ENCODE measurements at regions not wholly inside any gene's neighbourhood (a gene's known extent, or its start where the extent isn't known, plus 50 kb on each side); places are given as distances from the start of the nearest gene placed in this dataset.
"Not testable (repeated sequence)": the region's sequence is repeated elsewhere in the genome, so short reads cannot be mapped to it uniquely, and the experiment has no call there.

DNA sequence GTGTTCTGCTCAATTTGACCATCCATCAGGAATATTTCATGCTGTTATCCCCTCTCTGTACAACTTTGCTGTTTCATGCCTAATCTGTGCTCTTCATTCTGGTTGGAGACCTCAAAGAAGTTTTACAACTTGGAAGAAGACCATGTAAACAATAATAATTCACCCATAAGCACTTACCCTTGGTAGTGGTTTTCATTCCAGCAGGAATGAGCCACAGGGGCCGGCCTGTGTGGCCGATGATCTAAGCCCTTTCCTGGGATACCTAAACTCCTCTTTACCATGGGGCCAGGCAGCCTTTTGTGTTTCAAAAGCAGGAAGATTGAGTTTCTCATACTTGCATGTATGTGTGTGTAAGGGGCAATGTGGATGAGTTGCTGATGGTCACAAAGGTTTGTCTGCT lies 165.0 kb downstream of the FGF1 start:
- Histone ChIP-seq H3K4me2 (ENCODE audit: low read depth, low read length, poor library complexity, severe bottlenecking) (no peak overlapping the region), H3K9ac (ENCODE audit: low read depth, low read length, poor library complexity, severe bottlenecking) (no peak overlapping the region), H3K4me3 (ENCODE audit: low read length, poor library complexity, severe bottlenecking) (no peak overlapping the region), H3K4me1 (ENCODE audit: insufficient read depth, low read length, poor library complexity, severe bottlenecking) (no peaks in the 10 kb centered on the region), H3K79me2 (ENCODE audit: insufficient read depth, low read length) (no peaks in the 10 kb centered on the region), H3K9me3 (ENCODE audit: insufficient read depth, low read depth, low read length) (no peaks in the 10 kb centered on the region; the same call in 1 of the 2 replicates), H4K20me1 (ENCODE audit: insufficient read depth, low read length, poor library complexity, severe bottlenecking) (no peaks in the 10 kb centered on the region), H2AFZ (ENCODE audit: low read length) (no peak overlapping the region), H3K9me2 (replicated peaks; ENCODE audit: low read depth, low read length) (no peaks in the 10 kb centered on the region), H3K36me3 (ENCODE audit: insufficient read depth, low read length) (no peaks in the 10 kb centered on the region), H3F3A (ENCODE audit: low read depth) (no peaks in the 10 kb centered on the region), H3K27me3 (ENCODE audit: insufficient read depth, low read length, poor library complexity, severe bottlenecking) (no peaks in the 10 kb centered on the region)
- TF ChIP-seq EZH2phosphoT487 (IDR thresholded peaks at IDR 0.05; ENCODE audit: borderline replicate concordance): no peak

DNA sequence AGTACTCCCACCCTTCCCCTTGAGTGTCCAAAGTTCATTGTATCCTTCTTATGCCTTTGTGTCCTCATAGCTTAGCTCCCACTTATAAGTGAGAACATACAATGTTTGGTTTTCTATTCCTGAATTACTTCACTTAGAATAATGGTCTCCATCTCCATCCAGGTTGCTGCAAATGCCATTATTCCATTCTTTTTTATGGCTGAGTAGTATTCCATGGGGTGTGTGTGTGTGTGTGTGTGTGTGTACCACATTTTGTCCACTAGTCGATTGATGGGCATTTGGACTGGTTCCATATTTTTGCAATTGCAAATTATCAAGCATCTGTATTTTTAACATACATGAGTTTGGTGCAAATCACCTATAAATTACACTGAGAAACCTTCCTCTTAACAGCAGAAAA lies 166.0 kb downstream of the FGF1 start:
- not testable (repeated sequence) for H3K27me3 ChIP-seq (ENCODE audit: insufficient read depth, low read length, poor library complexity, severe bottlenecking); H3K9me2 ChIP-seq (replicated peaks; ENCODE audit: low read depth, low read length); H2AFZ ChIP-seq (ENCODE audit: low read length); H3K4me3 ChIP-seq (ENCODE audit: low read length, poor library complexity, severe bottlenecking); H3K9me3 ChIP-seq (ENCODE audit: insufficient read depth, low read depth, low read length); H3K4me1 ChIP-seq (ENCODE audit: insufficient read depth, low read length, poor library complexity, severe bottlenecking); H3F3A ChIP-seq (ENCODE audit: low read depth); H3K4me2 ChIP-seq (ENCODE audit: low read depth, low read length, poor library complexity, severe bottlenecking); H3K79me2 ChIP-seq (ENCODE audit: insufficient read depth, low read length); H3K36me3 ChIP-seq (ENCODE audit: insufficient read depth, low read length); H3K9ac ChIP-seq (ENCODE audit: low read depth, low read length, poor library complexity, severe bottlenecking); H4K20me1 ChIP-seq (ENCODE audit: insufficient read depth, low read length, poor library complexity, severe bottlenecking)

DNA sequence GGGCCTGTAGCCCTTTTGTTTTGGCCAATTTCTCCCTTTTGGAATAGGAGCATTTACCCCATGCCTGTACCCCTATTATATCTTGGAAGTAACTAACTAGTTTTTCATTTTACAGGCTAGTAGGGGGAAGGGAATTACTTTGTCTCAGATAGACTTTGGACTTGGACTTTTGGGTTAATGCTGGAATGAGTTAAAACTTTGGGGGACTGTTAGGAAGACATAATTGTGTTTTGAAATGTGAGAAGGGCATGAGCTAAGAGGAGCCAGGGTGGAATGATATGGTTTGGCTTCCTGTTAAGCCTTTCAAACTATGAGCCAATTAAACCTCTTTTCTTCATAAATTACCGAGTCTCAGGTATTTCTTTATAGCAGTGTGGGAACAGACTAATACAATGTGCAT lies 168.1 kb downstream of the FGF1 start:
- Histone ChIP-seq H3K4me2 (ENCODE audit: low read depth, low read length, poor library complexity, severe bottlenecking) (no peak overlapping the region), H3K79me2 (ENCODE audit: insufficient read depth, low read length) (no peaks in the 10 kb centered on the region), H3K9me2 (replicated peaks; ENCODE audit: low read depth, low read length) (no peaks in the 10 kb centered on the region), H3F3A (ENCODE audit: low read depth) (no peaks in the 10 kb centered on the region), H3K9ac (ENCODE audit: low read depth, low read length, poor library complexity, severe bottlenecking) (no peak overlapping the region), H3K36me3 (ENCODE audit: insufficient read depth, low read length) (no peaks in the 10 kb centered on the region), H3K4me1 (ENCODE audit: insufficient read depth, low read length, poor library complexity, severe bottlenecking) (no peaks in the 10 kb centered on the region), H4K20me1 (ENCODE audit: insufficient read depth, low read length, poor library complexity, severe bottlenecking) (no peaks in the 10 kb centered on the region), H3K27me3 (ENCODE audit: insufficient read depth, low read length, poor library complexity, severe bottlenecking) (no peaks in the 10 kb centered on the region), H2AFZ (ENCODE audit: low read length) (no peak overlapping the region), H3K4me3 (ENCODE audit: low read length, poor library complexity, severe bottlenecking) (no peak overlapping the region), H3K9me3 (ENCODE audit: insufficient read depth, low read depth, low read length) (no peaks in the 10 kb centered on the region; the same call in 1 of the 2 replicates)
- TF ChIP-seq EZH2phosphoT487 (IDR thresholded peaks at IDR 0.05; ENCODE audit: borderline replicate concordance): no peak

DNA sequence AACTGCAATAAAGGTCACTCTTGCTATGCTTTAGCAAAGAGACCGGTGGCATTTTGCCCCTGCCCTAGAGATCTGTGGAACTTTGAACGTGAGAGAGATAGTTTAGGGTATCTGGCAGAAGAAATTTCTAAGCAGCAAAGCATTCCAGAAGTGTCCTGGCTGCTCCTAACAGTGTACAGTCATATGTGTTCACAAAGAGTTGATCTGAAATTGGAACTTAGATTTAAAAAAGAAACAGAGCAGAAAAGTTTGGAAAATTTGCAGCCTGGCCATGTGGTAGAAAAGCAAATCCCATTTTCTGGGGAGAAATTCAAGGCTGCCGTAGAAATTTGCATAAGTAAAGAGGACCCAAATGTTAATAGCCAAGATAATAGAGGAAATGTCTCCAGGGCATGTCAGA lies 169.2 kb downstream of the FGF1 start:
- H3K4me2 ChIP-seq (ENCODE audit: low read depth, low read length, poor library complexity, severe bottlenecking): no peak overlapping the region
- H3K9me2 ChIP-seq (replicated peaks; ENCODE audit: low read depth, low read length): no peaks in the 10 kb centered on the region
- H3K9ac ChIP-seq (ENCODE audit: low read depth, low read length, poor library complexity, severe bottlenecking): no peak overlapping the region
- no peak overlapping the region for H2AFZ ChIP-seq (ENCODE audit: low read length)
- no peaks in the 10 kb centered on the region for H3K4me1 ChIP-seq (ENCODE audit: insufficient read depth, low read length, poor library complexity, severe bottlenecking)
- no peaks in the 10 kb centered on the region for H4K20me1 ChIP-seq (ENCODE audit: insufficient read depth, low read length, poor library complexity, severe bottlenecking)
- no peaks in the 10 kb centered on the region; the same call in 1 of the 2 replicates for H3K9me3 ChIP-seq (ENCODE audit: insufficient read depth, low read depth, low read length)
- H3K79me2 ChIP-seq (ENCODE audit: insufficient read depth, low read length): no peaks in the 10 kb centered on the region
- no peaks in the 10 kb centered on the region for H3K36me3 ChIP-seq (ENCODE audit: insufficient read depth, low read length)
- H3K4me3 ChIP-seq (ENCODE audit: low read length, poor library complexity, severe bottlenecking): no peak overlapping the region
- TF ChIP-seq, protein P1, sequence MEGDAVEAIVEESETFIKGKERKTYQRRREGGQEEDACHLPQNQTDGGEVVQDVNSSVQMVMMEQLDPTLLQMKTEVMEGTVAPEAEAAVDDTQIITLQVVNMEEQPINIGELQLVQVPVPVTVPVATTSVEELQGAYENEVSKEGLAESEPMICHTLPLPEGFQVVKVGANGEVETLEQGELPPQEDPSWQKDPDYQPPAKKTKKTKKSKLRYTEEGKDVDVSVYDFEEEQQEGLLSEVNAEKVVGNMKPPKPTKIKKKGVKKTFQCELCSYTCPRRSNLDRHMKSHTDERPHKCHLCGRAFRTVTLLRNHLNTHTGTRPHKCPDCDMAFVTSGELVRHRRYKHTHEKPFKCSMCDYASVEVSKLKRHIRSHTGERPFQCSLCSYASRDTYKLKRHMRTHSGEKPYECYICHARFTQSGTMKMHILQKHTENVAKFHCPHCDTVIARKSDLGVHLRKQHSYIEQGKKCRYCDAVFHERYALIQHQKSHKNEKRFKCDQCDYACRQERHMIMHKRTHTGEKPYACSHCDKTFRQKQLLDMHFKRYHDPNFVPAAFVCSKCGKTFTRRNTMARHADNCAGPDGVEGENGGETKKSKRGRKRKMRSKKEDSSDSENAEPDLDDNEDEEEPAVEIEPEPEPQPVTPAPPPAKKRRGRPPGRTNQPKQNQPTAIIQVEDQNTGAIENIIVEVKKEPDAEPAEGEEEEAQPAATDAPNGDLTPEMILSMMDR (conservative IDR thresholded peaks at IDR 0.05; ENCODE audit: low read length): no peak
- TF ChIP-seq EZH2phosphoT487 (IDR thresholded peaks at IDR 0.05; ENCODE audit: borderline replicate concordance): no peak
- H3K27me3 ChIP-seq (ENCODE audit: insufficient read depth, low read length, poor library complexity, severe bottlenecking): no peaks in the 10 kb centered on the region
- H3F3A ChIP-seq (ENCODE audit: low read depth): no peaks in the 10 kb centered on the region

Data from Loucy (cell line).